Adrenal gland (tissue), 9 donors: ENCODE measurements at regions not wholly inside any gene's neighbourhood (a gene's known extent, or its start where the extent isn't known, plus 50 kb on each side); places are given as distances from the start of the nearest gene placed in this dataset.

Source experiments
- DNase-seq, 7 donors: peaks; one replicate each; pipeline ENCODE4 v3.0.0-alpha.2; 2019 to 2020
- H3K27ac ChIP-seq, 5 donors: fragments of 200-600 bp; sonication (generic) in 4 of 5; 1 replicate in 3 of 5; 2 replicates in 2 of 5; pipeline versions ENCODE4 v1.5.1 to v1.8.0; 2016 to 2020; ENCODE audit warnings: mild to moderate bottlenecking in 1 of 5
- H3K27me3 ChIP-seq: fragments of 200-600 bp; 2 replicates; pipeline ENCODE4 v1.8.0; 2021
- H3K36me3 ChIP-seq, 2 donors: fragments of 200-600 bp; replicated peaks in 1 of 2; 1 replicate in 1 of 2; 2 replicates in 1 of 2; pipeline versions ENCODE4 v1.5.1 to v1.8.0; 2018 to 2022
- H3K4me1 ChIP-seq, 2 donors: fragments of 200-600 bp; replicated peaks in 1 of 2; 1 replicate in 1 of 2; 2 replicates in 1 of 2; pipeline versions ENCODE4 v1.5.1 to v1.8.0; 2018 to 2021
- H3K4me3 ChIP-seq, 4 donors: fragments of 200-600 bp; sonication (generic) in 3 of 4; one replicate each; pipeline ENCODE4 v1.5.1; 2016 to 2018
- H3K9me3 ChIP-seq, 3 donors: fragments of 200-600 bp; sonication (generic) in 1 of 3; replicated peaks in 1 of 3; 1 replicate in 2 of 3; 2 replicates in 1 of 3; pipeline versions ENCODE4 v1.5.1 to v1.8.0; 2016 to 2021
- POLR2A ChIP-seq, 2 donors: fragments of 450-650 bp; IDR thresholded peaks; one replicate each; pipeline ENCODE4 v1.6.1; 2017; ENCODE audit warnings: antibody characterized with exemption in 2 of 2, mild to moderate bottlenecking in 2 of 2, moderate library complexity in 1 of 2
- WGBS, 4 donors: extraction: QIAGEN DNeasy Blood & Tissue Kit in 2 of 4; methylation state at CpG; one replicate each; pipeline versions ENCODE4 v1.1.5 to v1.1.7; 2013 to 2017; 5-methylcytosine and 5-hydroxymethylcytosine counted together
- intact Hi-C, 2 donors: fragments of 100-400 bp; cut with DNase I; formaldehyde crosslinking; loops; one replicate each; pipeline versions ENCODE4 v1.14.1 to v1.15.0; 2022 to 2023
- TF ChIP-seq, protein P1 (sequence below), 6 experiments: fragments of 450-650 bp in 4 of 6; fragments of 200-600 bp in 2 of 6; sonication (generic) in 1 of 6; IDR thresholded peaks; 1 replicate in 5 of 6; 2 replicates in 1 of 6; pipeline versions ENCODE4 v1.5.1 to v1.8.0; 2016 to 2021; ENCODE audit warnings: antibody characterized with exemption in 6 of 6, mild to moderate bottlenecking in 2 of 6, moderate library complexity in 1 of 6
- donor health status: healthy with polysubstance abuse.
- donor health status: Bipolar disorder and iron deficiency.
- donor health status: DM: yes; HTN: yes; CAD: no.
- donor health status: DM: no; HTN: no; CAD: no.
- donor health status: DM: no; HTN: no; CAD: no.

DNA sequence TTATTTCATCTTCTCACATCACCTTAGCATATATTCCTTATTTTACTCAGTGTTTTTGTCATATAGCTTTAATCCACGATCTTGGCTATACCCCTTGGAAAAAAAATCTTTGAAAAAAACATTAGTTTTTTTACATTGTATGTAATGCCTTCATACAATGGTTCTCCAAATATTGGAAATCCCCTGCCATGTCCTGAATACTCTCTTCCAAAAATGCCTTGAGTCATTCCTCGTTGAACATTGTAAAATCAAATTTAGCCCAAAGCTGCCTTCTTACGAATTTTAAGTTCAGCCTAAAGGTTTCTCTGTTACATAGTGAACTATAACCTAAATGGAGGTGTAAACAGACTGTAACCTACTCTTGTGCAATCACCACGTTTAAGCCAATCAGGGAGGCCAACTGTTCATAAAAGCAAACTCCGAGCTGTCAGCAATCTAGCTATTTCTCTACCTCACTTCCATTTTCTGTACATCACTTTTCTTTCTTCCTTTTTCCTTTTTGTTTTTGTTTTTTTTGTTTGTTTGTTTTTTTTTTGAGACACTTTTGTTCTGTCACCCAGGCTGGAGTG is 140.1 kb downstream of the ANXA2 start:
- intact Hi-C loops, result no loop called here
- Histone ChIP-seq H3K4me1 (no peaks in the 10 kb centered on the region), H3K27ac (no peak overlapping the region), H3K36me3 (no peaks in the 10 kb centered on the region), H3K27me3 (no peaks in the 10 kb centered on the region), H3K9me3 (no peaks in the 10 kb centered on the region), H3K4me3 (no peak overlapping the region)
- no peak for DNase-seq
- 71 to 78% (median 72%) methylated on average over 5 of the region's 5 CpGs for whole genome bisulfite sequencing, 4 donors
- no peak for TF ChIP-seq POLR2A (IDR thresholded peaks at IDR 0.05)
- TF ChIP-seq, protein P1, sequence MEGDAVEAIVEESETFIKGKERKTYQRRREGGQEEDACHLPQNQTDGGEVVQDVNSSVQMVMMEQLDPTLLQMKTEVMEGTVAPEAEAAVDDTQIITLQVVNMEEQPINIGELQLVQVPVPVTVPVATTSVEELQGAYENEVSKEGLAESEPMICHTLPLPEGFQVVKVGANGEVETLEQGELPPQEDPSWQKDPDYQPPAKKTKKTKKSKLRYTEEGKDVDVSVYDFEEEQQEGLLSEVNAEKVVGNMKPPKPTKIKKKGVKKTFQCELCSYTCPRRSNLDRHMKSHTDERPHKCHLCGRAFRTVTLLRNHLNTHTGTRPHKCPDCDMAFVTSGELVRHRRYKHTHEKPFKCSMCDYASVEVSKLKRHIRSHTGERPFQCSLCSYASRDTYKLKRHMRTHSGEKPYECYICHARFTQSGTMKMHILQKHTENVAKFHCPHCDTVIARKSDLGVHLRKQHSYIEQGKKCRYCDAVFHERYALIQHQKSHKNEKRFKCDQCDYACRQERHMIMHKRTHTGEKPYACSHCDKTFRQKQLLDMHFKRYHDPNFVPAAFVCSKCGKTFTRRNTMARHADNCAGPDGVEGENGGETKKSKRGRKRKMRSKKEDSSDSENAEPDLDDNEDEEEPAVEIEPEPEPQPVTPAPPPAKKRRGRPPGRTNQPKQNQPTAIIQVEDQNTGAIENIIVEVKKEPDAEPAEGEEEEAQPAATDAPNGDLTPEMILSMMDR (IDR thresholded peaks at IDR 0.05), result no peak

DNA sequence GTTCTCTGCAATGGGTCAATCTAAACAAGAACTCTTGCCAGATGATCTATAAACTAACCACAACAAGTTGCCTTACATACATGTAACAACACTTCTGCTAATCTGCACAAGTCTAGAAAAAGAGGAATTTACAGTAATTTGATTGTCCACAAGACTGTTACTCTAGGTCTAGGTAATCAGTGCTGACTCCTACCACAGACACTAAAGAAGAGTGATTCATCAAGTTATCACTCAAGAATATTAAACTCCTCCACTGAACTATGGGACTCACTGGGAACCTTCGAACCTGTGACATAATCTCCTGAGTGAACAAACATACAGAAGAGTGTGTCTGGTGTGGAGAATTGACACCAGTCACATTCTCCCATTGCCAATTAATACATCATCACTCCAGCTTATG is 138.3 kb downstream of the ANXA2 start:
- Histone ChIP-seq H3K4me1 (no peaks in the 10 kb centered on the region), H3K36me3 (no peaks in the 10 kb centered on the region), H3K27me3 (no peaks in the 10 kb centered on the region), H3K9me3 (no peaks in the 10 kb centered on the region), H3K4me3 (no peak overlapping the region), H3K27ac (no peak overlapping the region)
- no peak for DNase-seq
- intact Hi-C loops, result no loop called here
- 44 to 100% (median 78%) methylated on average over 1 of the region's 1 CpG for WGBS, 4 donors
- no peak for TF ChIP-seq POLR2A (IDR thresholded peaks at IDR 0.05)
- TF ChIP-seq, protein P1 (IDR thresholded peaks at IDR 0.05), result no peak

DNA sequence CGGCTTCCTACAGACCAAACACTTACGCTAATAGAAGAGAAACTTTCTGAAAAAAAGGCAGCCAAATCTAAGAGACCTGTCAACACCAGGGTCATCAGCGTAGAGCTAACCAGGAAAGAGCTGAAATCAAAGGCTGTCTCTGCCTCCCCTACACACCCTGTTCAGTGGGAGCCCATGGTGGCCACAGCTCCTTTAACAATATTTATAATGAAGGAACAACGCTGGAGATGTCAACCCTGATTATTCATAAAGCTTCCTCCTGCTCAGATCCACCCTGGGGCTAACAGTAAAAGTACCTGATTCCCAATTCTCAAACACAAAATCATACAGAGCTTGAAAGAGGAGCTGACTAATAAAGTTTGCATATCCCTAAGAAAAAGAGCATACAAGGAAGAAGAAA is 133.7 kb downstream of the ANXA2 start:
- no peak for DNase-seq
- no peak for TF ChIP-seq POLR2A (IDR thresholded peaks at IDR 0.05)
- TF ChIP-seq, protein P1 (IDR thresholded peaks at IDR 0.05), result no peak
- intact Hi-C loops, result no loop called here
- no peaks in the 10 kb centered on the region for H3K36me3 ChIP-seq
- H3K27me3 ChIP-seq, result no peaks in the 10 kb centered on the region
- no peak overlapping the region for H3K27ac ChIP-seq
- 58 to 73% (median 68%) methylated on average over 4 of the region's 4 CpGs for WGBS, 4 donors
- no peaks in the 10 kb centered on the region for H3K9me3 ChIP-seq
- no peaks in the 10 kb centered on the region for H3K4me1 ChIP-seq
- H3K4me3 ChIP-seq, result no peak overlapping the region

DNA sequence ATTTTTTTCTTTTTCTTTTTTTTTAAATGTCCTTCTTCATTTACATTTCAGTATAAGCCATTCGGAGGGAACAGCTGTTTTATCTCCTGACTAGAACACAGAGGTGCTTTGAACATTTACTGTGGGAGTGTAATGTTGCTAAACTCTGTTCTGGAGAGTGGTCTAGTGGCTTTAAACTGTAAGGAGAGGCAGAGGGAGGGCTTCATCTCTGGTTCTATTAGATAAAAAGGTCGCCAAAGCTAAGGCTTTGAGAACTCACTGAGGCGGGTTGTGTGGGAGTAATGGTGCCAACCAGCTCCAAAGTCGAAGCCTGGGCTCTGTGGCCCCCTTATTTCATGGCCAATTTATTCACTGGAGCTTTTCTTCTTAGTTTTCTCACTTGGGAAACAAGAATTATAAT is 133.2 kb downstream of the ANXA2 start:
- Histone ChIP-seq H3K4me1 (no peaks in the 10 kb centered on the region), H3K36me3 (no peaks in the 10 kb centered on the region), H3K9me3 (no peaks in the 10 kb centered on the region), H3K27ac (no peak overlapping the region), H3K4me3 (no peak overlapping the region), H3K27me3 (no peaks in the 10 kb centered on the region)
- WGBS, 4 donors, result 60 to 75% (median 66%) methylated on average over 4 of the region's 4 CpGs
- TF ChIP-seq, protein P1 (IDR thresholded peaks at IDR 0.05), result no peak
- TF ChIP-seq POLR2A (IDR thresholded peaks at IDR 0.05), result no peak
- intact Hi-C loops, result no loop called here
- DNase-seq, result no peak
